NB4 (cell line): ENCODE measurements at regions not wholly inside any gene's neighbourhood (a gene's known extent, or its start where the extent isn't known, plus 50 kb on each side); places are given as distances from the start of the nearest gene placed in this dataset.

Experiments
- CTCF ChIP-seq: IDR thresholded peaks from one replicate; pipeline ENCODE4 v1.5.1; 2012; ENCODE audit warnings: low read depth, low read length
- MYC ChIP-seq: IDR thresholded peaks from 2 replicates; pipeline ENCODE4 v1.6.1; 2011; ENCODE audit warnings: low read depth, low read length
- POLR2A ChIP-seq: IDR thresholded peaks from 2 replicates; pipeline ENCODE4 v1.6.1; 2011; ENCODE audit warnings: mild to moderate bottlenecking; ENCODE audit not compliant: insufficient read length; ENCODE audit errors: extremely low read depth
- TF ChIP-seq, protein P1 (sequence below): IDR thresholded peaks from 2 replicates; pipeline ENCODE4 v1.6.1; 2011; ENCODE audit warnings: low read depth, low read length

GRCh38 chr2:37819186-37819585 is 105.9 kb upstream of the RMDN2 start:
- no peak for TF ChIP-seq CTCF
- TF ChIP-seq POLR2A: no peak
- TF ChIP-seq, protein P1, sequence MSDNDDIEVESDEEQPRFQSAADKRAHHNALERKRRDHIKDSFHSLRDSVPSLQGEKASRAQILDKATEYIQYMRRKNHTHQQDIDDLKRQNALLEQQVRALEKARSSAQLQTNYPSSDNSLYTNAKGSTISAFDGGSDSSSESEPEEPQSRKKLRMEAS: no peak
- no peak for TF ChIP-seq MYC
